Lower lobe of right lung (tissue), 2 donors: ENCODE measurements at regions not wholly inside any gene's neighbourhood (a gene's known extent, or its start where the extent isn't known, plus 50 kb on each side); places are given as distances from the start of the nearest gene placed in this dataset.

Source experiments
- ATAC-seq, 2 donors: fragments of 200-7000 bp; cut with Tn5 transposase; one replicate each; pipeline ENCODE4 v1.9.1; 2020 to 2022; ENCODE audit warnings: mild to moderate bottlenecking in 2 of 2, moderate library complexity in 2 of 2
- DNase-seq: peaks from one replicate; pipeline ENCODE4 v3.0.0-alpha.2; 2020
- H3K27ac ChIP-seq: fragments of 200-600 bp; one replicate; pipeline ENCODE4 v1.8.0; 2022
- H3K27me3 ChIP-seq: fragments of 200-600 bp; one replicate; pipeline ENCODE4 v1.8.0; 2022; ENCODE audit warnings: low read depth
- H3K36me3 ChIP-seq: fragments of 200-600 bp; one replicate; pipeline ENCODE4 v1.8.0; 2022; ENCODE audit warnings: mild to moderate bottlenecking
- H3K4me1 ChIP-seq: fragments of 200-600 bp; one replicate; pipeline ENCODE4 v1.8.0; 2022
- H3K4me3 ChIP-seq: fragments of 200-600 bp; one replicate; pipeline ENCODE4 v1.8.0; 2022; ENCODE audit warnings: mild to moderate bottlenecking
- H3K9me3 ChIP-seq: fragments of 200-600 bp; one replicate; pipeline ENCODE4 v1.8.0; 2022
- CTCF ChIP-seq: fragments of 200-600 bp; IDR thresholded peaks from one replicate; pipeline ENCODE4 v1.8.0; 2022; ENCODE audit warnings: antibody characterized with exemption, mild to moderate bottlenecking
- intact Hi-C: fragments of 100-400 bp; cut with DNase I; formaldehyde crosslinking; loops from one replicate; pipeline ENCODE4 v1.11.0; 2022
- donor health status: DM: no; HTN: yes; CAD: no; lungs with severe emphysema.

GRCh38 chr2:138997856-138998517, 217.8 kb upstream of the NXPH2 start:
- H3K4me3 ChIP-seq, result no peak overlapping the region
- DNase-seq, result no peak
- TF ChIP-seq CTCF, result no peak
- H3K27ac ChIP-seq, result no peak overlapping the region
- H3K4me1 ChIP-seq, result no peaks in the 10 kb centered on the region
- intact Hi-C loops, result no loop called here
- H3K36me3 ChIP-seq, result no peaks in the 10 kb centered on the region
- no peaks in the 10 kb centered on the region for H3K9me3 ChIP-seq
- no peaks in the 10 kb centered on the region for H3K27me3 ChIP-seq
- ATAC-seq, result no peak

- ATAC-seq, result no peak
These were observed 217.2 kb upstream of the NXPH2 start for GRCh38 chr2:138997346-138997745.

GRCh38 chr2:138994502-138994901, 214.3 kb upstream of the NXPH2 start:
- Histone ChIP-seq H3K36me3 (no peaks in the 10 kb centered on the region), H3K27ac (no peak overlapping the region), H3K4me3 (no peak overlapping the region), H3K27me3 (no peaks in the 10 kb centered on the region), H3K4me1 (no peaks in the 10 kb centered on the region), H3K9me3 (no peaks in the 10 kb centered on the region)
- no peak for DNase-seq
- intact Hi-C loops, result no loop called here
- ATAC-seq, result no peak
- TF ChIP-seq CTCF, result no peak

More at GRCh38 chr2:138997346-138997745, 217.2 kb upstream of the NXPH2 start:
- DNase-seq, result no peak
- Histone ChIP-seq H3K27me3 (no peaks in the 10 kb centered on the region), H3K36me3 (no peaks in the 10 kb centered on the region), H3K27ac (no peak overlapping the region), H3K9me3 (no peaks in the 10 kb centered on the region), H3K4me1 (no peaks in the 10 kb centered on the region), H3K4me3 (no peak overlapping the region)
- intact Hi-C loops, result no loop called here
- TF ChIP-seq CTCF, result no peak

GRCh38 chr2:138985881-138986280, 205.7 kb upstream of the NXPH2 start:
- no peaks in the 10 kb centered on the region for H3K36me3 ChIP-seq
- H3K27me3 ChIP-seq, result no peaks in the 10 kb centered on the region
- ATAC-seq (no peak), DNase-seq (no peak)
- peaks cover 21% of the 10 kb centered on the region for H3K9me3 ChIP-seq
- H3K27ac ChIP-seq, result no peak overlapping the region
- H3K4me1 ChIP-seq, result no peaks in the 10 kb centered on the region
- no peak for TF ChIP-seq CTCF
- intact Hi-C loops, result no loop called here
- no peak overlapping the region for H3K4me3 ChIP-seq

GRCh38 chr2:138979131-138979785, 199.1 kb upstream of the NXPH2 start:
- DNase-seq (no peak), ATAC-seq (no peak)
- Histone ChIP-seq H3K9me3 (no peaks in the 10 kb centered on the region), H3K27me3 (no peaks in the 10 kb centered on the region), H3K4me3 (no peak overlapping the region), H3K4me1 (no peaks in the 10 kb centered on the region), H3K27ac (no peak overlapping the region), H3K36me3 (no peaks in the 10 kb centered on the region)
- intact Hi-C loops, result no loop called here
- TF ChIP-seq CTCF, result no peak
